AG04450 (cell line): ENCODE measurements at regions not wholly inside any gene's neighbourhood (a gene's known extent, or its start where the extent isn't known, plus 50 kb on each side); places are given as distances from the start of the nearest gene placed in this dataset.
"Not testable (repeated sequence)": the region's sequence is repeated elsewhere in the genome, so short reads cannot be mapped to it uniquely, and the experiment has no call there.

Experiments
- CTCF ChIA-PET: fragments of 300-600, 350-600 bp; formaldehyde crosslinking; extraction: SDS; loops from one replicate; lab custom pipeline; 2022; ENCODE audit warnings: antibody characterized with exemption, inconsistent platforms; lab: Charles Lee
- POLR2A ChIA-PET: fragments of 350-600 bp; formaldehyde crosslinking; extraction: SDS; loops from one replicate; lab custom pipeline; 2021; ENCODE audit warnings: antibody characterized with exemption, inconsistent platforms; lab: Yijun Ruan, JAX
- DNase-seq: peaks from one replicate; pipeline ENCODE4 v3.0.0-alpha.2; 2011; ENCODE audit warnings: low read depth, low spot score
- H3K27ac ChIP-seq: one replicate; pipeline ENCODE4 v1.5.1; 2012; ENCODE audit warnings: low read depth, low read length, control low read depth
- H3K27me3 ChIP-seq: one replicate; pipeline ENCODE4 v1.6.0; 2012; ENCODE audit warnings: low read length; ENCODE audit not compliant: control insufficient read depth, insufficient read depth
- H3K4me3 ChIP-seq: 2 replicates; pipeline ENCODE4 v1.5.1; 2011; ENCODE audit warnings: mild to moderate bottlenecking, low read depth, low read length, control low read depth
- H3K9me3 ChIP-seq: 2 replicates; pipeline ENCODE4 v1.5.1; 2012; ENCODE audit warnings: low read length; ENCODE audit not compliant: control insufficient read depth, insufficient read depth
- TF ChIP-seq, protein P1 (sequence below): IDR thresholded peaks from 2 replicates; pipeline ENCODE4 v1.5.1; 2011; ENCODE audit warnings: low read depth, low read length, control low read depth, inconsistent platforms

DNA sequence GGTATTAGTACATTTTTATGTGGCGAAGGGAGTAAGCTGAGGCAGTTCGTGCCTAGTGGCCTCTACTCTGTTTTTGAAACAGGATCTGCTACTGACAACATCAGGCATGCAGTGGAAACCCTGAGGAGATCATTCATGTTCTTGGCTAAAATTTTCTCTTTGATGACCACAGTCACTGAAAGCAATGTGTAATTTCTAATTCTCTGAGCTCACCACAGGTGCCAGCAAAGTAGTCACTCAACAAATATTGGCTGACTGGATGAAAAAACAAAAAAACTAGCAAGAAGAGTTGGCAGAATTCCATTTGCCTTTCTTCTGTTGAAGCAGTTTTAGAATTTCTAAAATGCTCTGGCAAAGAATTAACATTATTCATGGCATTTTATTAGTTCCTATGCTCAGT, 176.5 kb upstream of the KCTD7 start:
- Histone ChIP-seq H3K27ac (no peak overlapping the region), H3K27me3 (no peaks in the 10 kb centered on the region), H3K4me3 (no peak overlapping the region), H3K9me3 (no peaks in the 10 kb centered on the region)
- TF ChIP-seq, protein P1, sequence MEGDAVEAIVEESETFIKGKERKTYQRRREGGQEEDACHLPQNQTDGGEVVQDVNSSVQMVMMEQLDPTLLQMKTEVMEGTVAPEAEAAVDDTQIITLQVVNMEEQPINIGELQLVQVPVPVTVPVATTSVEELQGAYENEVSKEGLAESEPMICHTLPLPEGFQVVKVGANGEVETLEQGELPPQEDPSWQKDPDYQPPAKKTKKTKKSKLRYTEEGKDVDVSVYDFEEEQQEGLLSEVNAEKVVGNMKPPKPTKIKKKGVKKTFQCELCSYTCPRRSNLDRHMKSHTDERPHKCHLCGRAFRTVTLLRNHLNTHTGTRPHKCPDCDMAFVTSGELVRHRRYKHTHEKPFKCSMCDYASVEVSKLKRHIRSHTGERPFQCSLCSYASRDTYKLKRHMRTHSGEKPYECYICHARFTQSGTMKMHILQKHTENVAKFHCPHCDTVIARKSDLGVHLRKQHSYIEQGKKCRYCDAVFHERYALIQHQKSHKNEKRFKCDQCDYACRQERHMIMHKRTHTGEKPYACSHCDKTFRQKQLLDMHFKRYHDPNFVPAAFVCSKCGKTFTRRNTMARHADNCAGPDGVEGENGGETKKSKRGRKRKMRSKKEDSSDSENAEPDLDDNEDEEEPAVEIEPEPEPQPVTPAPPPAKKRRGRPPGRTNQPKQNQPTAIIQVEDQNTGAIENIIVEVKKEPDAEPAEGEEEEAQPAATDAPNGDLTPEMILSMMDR = no peak
- DNase-seq = no peak
- CTCF ChIA-PET = no interaction called here
- POLR2A ChIA-PET = no interaction called here

DNA sequence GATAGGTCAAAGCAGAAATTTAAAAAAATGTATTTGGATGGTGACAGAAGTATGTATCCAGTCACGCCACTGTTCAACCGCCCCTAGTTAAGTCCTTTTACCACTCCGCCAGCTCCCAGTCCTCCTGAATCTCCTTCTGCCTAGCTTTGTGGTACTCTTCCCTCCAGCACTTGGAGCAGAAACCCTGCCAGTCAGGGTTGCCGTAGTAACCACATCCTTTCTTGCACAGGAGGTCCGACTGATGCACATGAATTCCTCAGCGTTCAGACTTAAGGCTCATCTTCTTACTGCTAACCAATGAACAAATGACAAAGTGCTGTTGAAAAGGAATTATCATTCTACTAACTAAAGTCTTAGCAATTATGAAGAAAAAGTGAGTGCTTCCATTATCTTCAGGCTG, 175.3 kb upstream of the KCTD7 start:
- Histone ChIP-seq H3K4me3 (no peak overlapping the region), H3K9me3 (no peaks in the 10 kb centered on the region), H3K27ac (no peak overlapping the region), H3K27me3 (no peaks in the 10 kb centered on the region)
- CTCF ChIA-PET = no interaction called here
- TF ChIP-seq, protein P1 = no peak
- no peak for DNase-seq
- POLR2A ChIA-PET = no interaction called here

DNA sequence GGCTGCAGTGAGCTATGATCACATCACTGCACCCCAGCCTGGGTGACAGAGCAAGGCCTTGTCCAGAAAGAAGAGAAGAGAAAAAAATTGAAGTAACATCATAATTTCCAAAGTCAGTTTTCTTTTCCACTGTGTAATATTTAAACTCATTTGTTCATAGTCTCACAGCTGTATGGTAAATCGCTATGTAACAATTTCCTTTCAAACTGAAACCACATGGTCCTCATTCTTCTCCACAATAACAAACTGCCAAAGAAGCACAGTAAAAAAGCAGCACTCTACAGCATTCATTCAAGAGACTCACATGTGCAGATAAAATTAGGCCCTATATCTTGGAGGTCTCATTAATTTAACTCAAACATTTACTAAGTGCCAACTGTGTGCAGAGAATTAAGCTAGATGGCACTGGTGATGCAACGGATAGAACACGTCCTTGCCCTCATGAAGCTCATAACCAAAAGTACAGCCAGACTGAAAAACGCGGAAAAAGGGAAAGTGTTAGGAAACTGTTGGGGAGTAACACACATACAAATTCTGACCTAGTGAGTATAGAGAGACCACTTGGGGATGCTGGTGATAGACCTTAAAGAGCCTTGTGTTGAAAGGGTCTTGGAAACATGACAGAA, 174.0 kb upstream of the KCTD7 start:
- ChIA-PET CTCF (no interaction called here), POLR2A (no interaction called here)
- TF ChIP-seq, protein P1 = no peak
- no peaks in the 10 kb centered on the region for H3K27me3 ChIP-seq
- no peak overlapping the region for H3K4me3 ChIP-seq
- no peaks in the 10 kb centered on the region for H3K9me3 ChIP-seq
- no peak for DNase-seq
- no peak overlapping the region for H3K27ac ChIP-seq

DNA sequence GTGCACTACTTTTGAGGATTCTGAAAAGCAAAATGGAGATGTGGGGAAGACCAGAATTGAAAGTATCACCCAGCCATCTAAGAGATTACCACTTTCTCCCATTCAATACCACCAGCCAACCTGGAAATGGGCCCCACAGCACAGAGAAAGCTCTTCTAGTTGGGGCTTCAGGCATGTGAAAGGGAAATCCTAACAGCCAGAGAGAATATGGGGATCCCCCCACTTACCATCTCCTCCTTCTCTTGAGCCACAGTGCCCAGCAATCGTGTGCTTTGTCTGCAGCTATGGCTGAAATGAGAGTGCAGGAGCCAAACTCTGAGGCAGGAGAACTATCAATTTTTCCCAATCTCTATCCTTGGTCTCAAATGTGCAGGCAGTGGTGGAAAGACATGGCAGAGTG, 173.2 kb upstream of the KCTD7 start:
- H3K27ac ChIP-seq, H3K4me3 ChIP-seq, H3K9me3 ChIP-seq, POLR2A ChIA-PET, DNase-seq, H3K27me3 ChIP-seq: not testable (repeated sequence)
- CTCF ChIA-PET = interaction anchor here (0.6 kb wide), 1 partner anchor 86 kb away, joined by 3 read pairs; no protein-coding TSS in a partner anchor

DNA sequence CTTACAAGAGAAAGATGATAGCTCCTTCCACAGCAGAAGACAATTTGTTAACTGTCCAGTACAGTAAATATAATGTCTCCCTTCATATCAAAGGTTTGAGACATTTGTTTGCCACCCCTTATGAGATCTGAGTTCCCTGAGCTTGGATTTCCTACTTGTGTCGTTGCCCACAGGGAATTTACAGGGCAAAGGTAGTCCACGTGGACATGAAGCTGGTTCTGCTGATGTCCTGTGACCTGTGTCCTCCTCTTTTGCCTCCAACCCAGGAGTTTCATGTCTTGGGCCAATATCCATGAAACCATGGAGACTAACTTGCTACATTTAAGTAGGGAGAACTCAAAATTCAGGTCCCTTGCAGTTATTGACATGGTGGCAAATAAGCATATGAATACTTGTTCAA, 172.2 kb upstream of the KCTD7 start:
- DNase-seq, H3K9me3 ChIP-seq, POLR2A ChIA-PET, H3K27ac ChIP-seq, CTCF ChIA-PET, H3K27me3 ChIP-seq, H3K4me3 ChIP-seq: not testable (repeated sequence)

DNA sequence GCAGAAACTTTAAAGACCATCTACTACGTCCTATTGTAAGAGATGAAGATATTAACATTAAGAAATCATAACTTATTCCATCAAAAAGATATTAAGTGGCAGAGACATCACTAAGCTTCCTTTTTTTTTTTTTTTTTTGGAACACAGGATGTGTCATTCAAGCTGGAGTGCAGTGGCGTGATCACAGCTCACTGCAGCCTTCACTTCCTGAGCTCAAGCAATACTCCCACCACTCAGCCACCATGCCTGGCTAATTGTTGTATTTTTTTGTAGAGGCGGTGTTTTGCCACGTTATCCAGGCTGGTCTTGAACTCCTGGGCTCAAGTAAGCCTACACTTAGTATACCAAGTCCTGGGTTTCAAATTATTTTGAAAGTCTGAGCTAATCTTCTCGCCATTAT, 169.7 kb upstream of the KCTD7 start:
- H3K9me3 ChIP-seq, H3K27ac ChIP-seq, H3K4me3 ChIP-seq, DNase-seq, H3K27me3 ChIP-seq: not testable (repeated sequence)
- POLR2A ChIA-PET = interaction anchor here (0.6 kb wide), 1 partner anchor 55 kb away, joined by 3 read pairs; no protein-coding TSS in a partner anchor
- CTCF ChIA-PET = interaction anchor here (1.2 kb wide), 1 partner anchor 428 kb away, joined by 3 read pairs; no protein-coding TSS in a partner anchor

DNA sequence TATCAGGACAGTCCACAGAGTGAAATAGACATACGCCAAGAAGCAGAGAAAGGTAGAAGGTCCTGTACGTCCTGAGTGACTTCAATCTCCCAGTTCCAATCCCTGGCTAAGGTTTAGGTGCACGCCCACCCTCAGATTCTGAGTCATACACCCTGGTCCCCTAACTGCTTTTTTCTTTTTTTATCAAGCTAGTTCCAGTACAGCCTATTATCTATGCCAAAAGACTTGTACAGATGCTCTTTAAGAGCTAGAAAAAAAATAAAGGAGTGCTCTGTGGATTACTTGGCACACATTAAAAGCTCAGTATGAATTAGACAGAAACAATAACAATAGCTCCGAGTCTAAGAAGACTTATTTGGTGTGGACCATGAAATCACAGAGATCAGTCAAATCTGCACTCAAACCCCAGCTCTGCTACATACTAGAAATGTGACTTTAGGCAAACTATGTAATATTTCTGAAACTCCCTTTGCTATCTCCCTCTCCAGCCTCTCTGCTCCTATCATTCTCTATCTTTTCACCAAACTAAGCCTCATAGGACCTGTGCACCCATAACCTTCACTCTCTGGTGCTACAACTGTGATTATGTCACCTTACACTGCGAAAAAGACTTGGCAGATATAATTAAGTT, 168.8 kb upstream of the KCTD7 start:
- H3K27me3 ChIP-seq, POLR2A ChIA-PET, H3K4me3 ChIP-seq, H3K27ac ChIP-seq, H3K9me3 ChIP-seq, DNase-seq: not testable (repeated sequence)
- CTCF ChIA-PET = interaction anchor here (1.2 kb wide), 1 partner anchor 429 kb away, joined by 3 read pairs; no protein-coding TSS in a partner anchor
